Erythroblast (primary cell): ENCODE measurements at regions not wholly inside any gene's neighbourhood (a gene's known extent, or its start where the extent isn't known, plus 50 kb on each side); places are given as distances from the start of the nearest gene placed in this dataset.

Source experiments
- GATA1 ChIP-seq: IDR thresholded peaks from 2 replicates; pipeline ENCODE4 v1.6.1; 2011; ENCODE audit warnings: low read depth, mild to moderate bottlenecking, control low read depth, low read length, moderate library complexity
- POLR2A ChIP-seq: IDR thresholded peaks from 2 replicates; pipeline ENCODE4 v1.6.1; 2011; ENCODE audit warnings: mild to moderate bottlenecking, low read length

DNA sequence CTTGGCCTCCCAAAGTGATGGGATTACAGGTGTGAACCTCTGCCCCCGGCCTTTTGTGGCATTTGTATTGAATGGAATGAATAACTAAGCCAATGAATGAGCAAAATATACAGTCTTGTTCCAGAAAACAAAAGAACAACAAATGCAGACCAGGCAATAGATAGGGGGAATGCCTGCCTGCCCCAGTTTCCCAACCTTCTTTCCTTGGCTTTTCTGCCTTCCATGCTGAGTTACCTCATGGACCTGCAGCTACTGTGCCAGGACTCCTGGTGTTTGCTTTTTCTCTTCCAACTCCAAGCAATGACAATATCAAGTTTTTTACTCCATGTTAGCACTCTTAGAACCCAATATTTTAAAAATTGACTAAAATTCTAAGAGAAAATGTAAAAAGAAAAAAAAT lies 58.6 kb upstream of the BACH1 start:
- TF ChIP-seq POLR2A, result no peak
- TF ChIP-seq GATA1, result no peak
